DMS 273 (cell line): ENCODE measurements at regions not wholly inside any gene's neighbourhood (a gene's known extent, or its start where the extent isn't known, plus 50 kb on each side); places are given as distances from the start of the nearest gene placed in this dataset.
"Not testable (repeated sequence)": the region's sequence is repeated elsewhere in the genome, so short reads cannot be mapped to it uniquely, and the experiment has no call there.

Experiments used
- DNase-seq: peaks from one replicate; lab custom pipeline; 2025; ENCODE audit not compliant: unreplicated experiment; lab: John Stamatoyannopoulos, UW

GRCh38 chr2:179332903-179333302 lies 68.3 kb upstream of the SESTD1 start:
- DNase-seq: no peak

- DNase-seq: no peak
These were observed 66.4 kb upstream of the SESTD1 start for GRCh38 chr2:179331061-179331460.

- no peak for DNase-seq
These were observed 57.7 kb upstream of the SESTD1 start for GRCh38 chr2:179322289-179322688.

- DNase-seq: not testable (repeated sequence)
These were observed 56.4 kb upstream of the SESTD1 start for GRCh38 chr2:179321034-179321433.

DNA sequence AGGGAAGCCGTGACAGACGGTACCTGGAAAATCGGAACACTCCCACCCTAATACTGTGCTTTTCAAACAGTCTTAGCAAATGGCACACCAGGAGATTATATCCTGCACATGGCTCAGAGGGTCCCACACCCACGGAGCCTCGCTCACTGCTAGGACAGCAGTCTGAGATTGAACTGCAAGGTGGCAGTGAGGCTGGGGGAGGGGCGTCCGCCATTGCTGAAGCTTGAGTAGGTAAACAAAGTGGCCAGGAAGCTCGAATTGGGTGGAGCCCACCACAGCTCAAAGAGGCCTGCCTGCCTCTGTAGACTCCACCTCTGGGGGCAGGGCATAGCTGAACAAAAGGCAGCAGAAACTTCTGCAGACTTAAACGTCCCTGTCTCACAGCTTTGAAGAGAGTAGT lies 50.1 kb upstream of the SESTD1 start:
- DNase-seq: not testable (repeated sequence)
